HFFc6 (cell line): ENCODE measurements at regions not wholly inside any gene's neighbourhood (a gene's known extent, or its start where the extent isn't known, plus 50 kb on each side); places are given as distances from the start of the nearest gene placed in this dataset.
"Not testable (repeated sequence)": the region's sequence is repeated elsewhere in the genome, so short reads cannot be mapped to it uniquely, and the experiment has no call there.

Source experiments
- DNase-seq: peaks from one replicate; pipeline ENCODE4 v3.0.0-alpha.2; 2018
- H3K27ac Mint-ChIP-seq: 2 replicates; pipeline ENCODE4 v1.8.0; 2020; ENCODE audit warnings: mild to moderate bottlenecking, mixed read lengths
- H3K27me3 Mint-ChIP-seq: 2 replicates; pipeline ENCODE4 v1.8.0; 2021; ENCODE audit warnings: mild to moderate bottlenecking, moderate library complexity, mixed read lengths; ENCODE audit not compliant: insufficient read depth
- H3K36me3 Mint-ChIP-seq: 2 replicates; pipeline ENCODE4 v1.8.0; 2021; ENCODE audit warnings: low read depth, mixed read lengths
- H3K4me1 Mint-ChIP-seq: 2 replicates; pipeline ENCODE4 v1.8.0; 2020; ENCODE audit warnings: low read depth, mixed read lengths
- H3K4me3 Mint-ChIP-seq: 2 replicates; pipeline ENCODE4 v1.8.0; 2020; ENCODE audit warnings: mild to moderate bottlenecking, moderate library complexity, mixed read lengths
- H3K9me3 Mint-ChIP-seq: 2 replicates; pipeline ENCODE4 v1.8.0; 2020; ENCODE audit warnings: mild to moderate bottlenecking, mixed read lengths
- CTCF ChIP-seq: fragments of 200-600 bp; sonication (generic); IDR thresholded peaks from 2 replicates; pipeline ENCODE4 v1.5.0; 2021; ENCODE audit warnings: antibody characterized with exemption, mild to moderate bottlenecking

- no peak for TF ChIP-seq CTCF
- Mint-ChIP-seq H3K9me3 (peaks cover 27% of the 10 kb centered on the region), H3K4me1 (no peaks in the 10 kb centered on the region), H3K27ac (no peak overlapping the region), H3K36me3 (no peaks in the 10 kb centered on the region), H3K4me3 (no peak overlapping the region), H3K27me3 (peaks cover 2% of the 10 kb centered on the region; the same call in 1 of the 2 replicates)
- DNase-seq: no peak
Measured at GRCh38 chr12:66756631-66757030, 77.8 kb upstream of the GRIP1 start.

DNA sequence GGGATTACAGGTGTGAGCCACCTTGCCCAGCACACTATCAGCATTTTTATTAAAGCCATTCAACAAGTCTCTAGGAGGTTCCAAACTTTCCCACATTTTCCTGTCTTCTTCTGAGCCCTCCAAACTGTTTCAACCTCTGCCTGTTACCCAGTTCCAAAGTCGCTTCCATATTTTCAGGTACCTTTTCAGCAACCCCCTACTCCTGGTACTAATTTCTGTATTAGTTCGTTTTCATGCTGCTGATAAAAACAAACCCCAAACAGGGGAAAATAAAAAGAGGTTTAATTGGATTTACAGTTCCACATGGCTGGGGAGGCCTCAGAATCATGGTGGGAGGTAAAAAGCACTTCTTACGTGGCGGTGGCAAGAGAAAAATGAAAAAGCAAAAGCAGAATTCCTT lies 81.2 kb upstream of the GRIP1 start:
- not testable (repeated sequence) for H3K27me3 Mint-ChIP-seq, H3K27ac Mint-ChIP-seq, H3K36me3 Mint-ChIP-seq, H3K4me3 Mint-ChIP-seq, DNase-seq, H3K4me1 Mint-ChIP-seq
- H3K9me3 Mint-ChIP-seq: peaks cover 32% of the 10 kb centered on the region

DNA sequence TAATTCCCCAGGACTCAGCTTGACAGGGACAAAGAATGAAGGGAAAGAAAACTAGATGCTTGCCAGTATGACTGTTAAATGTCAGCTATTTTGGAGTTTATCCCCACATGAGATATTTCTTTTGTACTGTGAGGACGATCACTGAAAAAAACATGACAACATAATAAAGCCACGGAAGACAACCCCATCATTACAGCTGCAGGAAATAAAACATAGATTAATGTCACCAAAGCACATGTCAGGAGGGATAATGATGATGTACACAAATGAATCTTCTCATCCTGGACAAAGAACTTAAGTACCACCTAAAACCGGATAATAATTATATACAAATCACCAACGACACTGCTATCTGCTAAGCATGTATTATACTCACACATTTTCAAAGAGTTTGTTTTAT lies 84.6 kb upstream of the GRIP1 start:
- Mint-ChIP-seq H3K4me3 (no peak overlapping the region), H3K36me3 (no peaks in the 10 kb centered on the region), H3K27me3 (peaks cover 2% of the 10 kb centered on the region; the same call in 1 of the 2 replicates), H3K27ac (no peak overlapping the region), H3K4me1 (no peaks in the 10 kb centered on the region), H3K9me3 (peaks cover 25% of the 10 kb centered on the region)
- TF ChIP-seq CTCF: no peak
- DNase-seq: no peak

DNA sequence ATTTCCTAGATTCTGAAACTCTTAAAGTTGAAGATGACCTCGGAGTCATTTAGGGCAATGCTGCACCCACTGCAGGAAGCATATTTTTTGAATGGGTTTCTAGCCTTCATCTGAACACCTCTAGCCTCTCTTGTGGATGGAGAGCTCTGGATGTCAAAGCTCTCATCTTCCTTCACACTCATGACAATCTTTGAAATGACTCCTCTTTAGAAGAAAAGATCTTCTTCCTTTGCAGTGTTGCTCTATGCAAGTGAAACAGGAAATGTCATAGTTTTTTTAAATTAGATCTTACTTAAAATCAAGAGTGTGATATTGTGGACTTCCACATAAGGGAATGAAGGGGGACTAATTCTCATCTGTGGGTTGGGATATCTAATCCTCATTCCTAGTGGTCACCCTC lies 86.3 kb upstream of the GRIP1 start:
- no peak for DNase-seq
- TF ChIP-seq CTCF: no peak

DNA sequence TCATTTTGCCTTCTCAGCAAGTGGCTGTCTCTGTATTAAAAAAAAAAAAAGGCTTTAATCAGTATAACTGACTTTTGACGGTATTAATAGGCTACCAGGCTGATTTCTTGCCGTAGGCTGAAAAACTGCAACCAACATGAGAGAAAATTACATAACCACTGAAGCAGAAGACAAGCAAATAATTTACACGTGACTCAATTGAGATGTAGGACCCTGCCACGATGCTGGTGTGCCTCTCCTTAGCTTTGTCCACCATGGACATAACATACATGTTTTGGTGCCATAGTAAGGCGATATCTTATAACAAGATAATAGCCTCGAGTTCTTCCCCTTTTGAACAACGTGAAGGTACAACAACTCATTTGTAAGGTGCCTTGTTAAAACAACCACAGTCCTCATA lies 88.7 kb upstream of the GRIP1 start:
- H3K27me3 Mint-ChIP-seq: peaks cover 1% of the 10 kb centered on the region; the same call in 1 of the 2 replicates
- H3K27ac Mint-ChIP-seq: no peak overlapping the region
- peaks cover 18% of the 10 kb centered on the region for H3K9me3 Mint-ChIP-seq
- TF ChIP-seq CTCF: no peak
- DNase-seq: no peak
- no peak overlapping the region for H3K4me3 Mint-ChIP-seq
- no peaks in the 10 kb centered on the region for H3K36me3 Mint-ChIP-seq
- no peaks in the 10 kb centered on the region for H3K4me1 Mint-ChIP-seq

More for the DNA sequence above, 86.3 kb upstream of the GRIP1 start:
- H3K27ac Mint-ChIP-seq: no peak overlapping the region
- H3K36me3 Mint-ChIP-seq: no peaks in the 10 kb centered on the region
- H3K4me1 Mint-ChIP-seq: no peaks in the 10 kb centered on the region
- H3K9me3 Mint-ChIP-seq: peaks cover 21% of the 10 kb centered on the region
- no peak overlapping the region for H3K4me3 Mint-ChIP-seq
- peaks cover 2% of the 10 kb centered on the region; the same call in 1 of the 2 replicates for H3K27me3 Mint-ChIP-seq

DNA sequence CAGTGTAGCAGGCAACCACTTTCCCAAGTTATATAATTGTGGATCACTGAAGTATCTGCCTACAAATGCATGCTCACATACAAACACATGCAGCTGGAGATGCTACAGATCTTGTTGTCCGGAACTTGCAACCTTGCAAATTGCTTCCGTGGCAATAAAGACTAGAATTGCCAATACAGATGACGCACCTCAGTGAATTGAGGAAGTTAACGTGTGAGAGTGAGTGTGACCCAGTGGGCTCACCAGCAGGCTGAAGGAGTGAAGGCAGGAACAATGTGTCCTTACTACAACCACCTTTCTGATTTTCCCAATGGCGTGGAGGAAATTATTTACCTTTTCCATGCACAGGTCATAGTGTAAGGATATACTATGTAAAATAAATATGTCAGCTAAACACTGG lies 89.4 kb upstream of the GRIP1 start:
- no peak overlapping the region for H3K4me3 Mint-ChIP-seq
- no peak for DNase-seq
- H3K27me3 Mint-ChIP-seq: peaks cover 1% of the 10 kb centered on the region; the same call in 1 of the 2 replicates
- no peaks in the 10 kb centered on the region for H3K4me1 Mint-ChIP-seq
- H3K36me3 Mint-ChIP-seq: no peaks in the 10 kb centered on the region
- no peak overlapping the region for H3K27ac Mint-ChIP-seq
- H3K9me3 Mint-ChIP-seq: peaks cover 21% of the 10 kb centered on the region
- TF ChIP-seq CTCF: no peak
